SW480 (cell line): ENCODE measurements at regions not wholly inside any gene's neighbourhood (a gene's known extent, or its start where the extent isn't known, plus 50 kb on each side); places are given as distances from the start of the nearest gene placed in this dataset.

Experiments used
- DNase-seq: peaks from one replicate; pipeline ENCODE4 v3.0.0-alpha.2; 2016; ENCODE audit warnings: low spot score

DNA sequence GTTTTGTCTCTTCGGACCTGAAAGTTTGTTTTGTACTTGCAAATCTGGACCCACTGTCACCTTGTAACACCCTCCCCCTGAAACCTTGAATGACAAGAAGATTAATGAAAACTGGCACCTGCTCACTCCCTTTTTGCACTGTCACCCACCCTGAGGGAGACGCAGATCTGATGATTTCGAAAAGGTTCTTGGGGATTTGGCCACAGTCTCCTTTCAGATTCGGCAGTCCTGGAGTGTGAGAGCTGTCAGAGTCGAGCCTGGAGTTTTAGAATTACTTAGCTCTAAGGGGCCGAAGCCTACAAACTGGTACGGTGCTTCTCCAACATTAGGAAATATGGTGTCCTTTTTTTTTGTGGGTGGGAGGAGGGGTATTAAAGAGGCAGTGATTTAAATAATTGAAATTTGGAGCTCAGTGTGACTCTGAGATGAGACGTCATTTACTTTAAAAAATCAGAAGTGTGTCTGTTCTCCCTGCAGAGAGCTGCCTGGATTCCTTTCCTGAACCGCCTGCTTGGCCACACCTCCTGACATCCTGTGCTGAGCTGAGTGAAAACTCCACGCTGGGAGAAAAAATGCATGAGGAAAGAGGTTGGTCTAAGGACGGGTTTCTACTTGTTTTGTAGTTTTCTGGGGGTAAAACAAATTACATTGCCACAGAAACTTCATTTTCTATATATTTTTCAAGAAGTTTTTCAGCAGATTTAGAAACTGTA, 447.0 kb upstream of the CDH4 start:
- DNase-seq: no peak

DNA sequence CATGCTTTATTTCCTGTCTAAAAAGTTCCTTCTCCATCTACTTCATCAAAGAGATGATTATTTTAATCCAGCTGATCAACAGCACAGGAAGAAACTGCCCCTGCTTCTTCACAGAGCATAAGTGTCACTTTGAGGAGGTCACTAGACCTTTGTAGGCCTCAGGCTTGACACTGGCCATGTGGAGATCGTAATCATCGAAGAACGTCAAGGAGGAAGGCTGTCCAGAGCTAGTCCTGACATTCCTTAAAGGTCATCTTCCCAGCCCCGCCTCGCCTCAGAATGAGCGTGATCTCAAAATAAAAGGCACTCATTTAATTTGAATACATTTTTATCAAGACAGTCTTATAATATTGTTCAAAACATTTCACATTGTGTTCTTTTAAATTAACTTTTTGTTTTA, 445.7 kb upstream of the CDH4 start:
- no peak for DNase-seq

DNA sequence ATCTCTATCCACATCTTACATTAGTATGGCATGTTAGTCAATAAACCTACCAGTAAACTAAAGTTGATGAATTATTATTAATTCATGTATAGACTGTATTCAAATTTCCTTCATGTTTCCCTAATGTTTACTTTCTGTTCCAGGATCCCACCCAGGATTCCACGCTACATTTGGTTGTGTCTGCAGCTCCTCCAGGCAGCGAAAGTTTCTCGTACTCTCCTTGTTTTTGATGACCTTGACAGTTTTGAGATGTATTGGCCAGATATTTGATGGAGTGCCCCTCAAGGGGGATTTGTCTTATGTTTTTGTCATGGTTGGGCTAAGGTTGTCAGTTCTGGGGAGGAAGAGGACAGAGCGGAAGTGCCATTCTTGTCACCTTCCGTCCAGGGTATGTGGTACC, 445.2 kb upstream of the CDH4 start:
- DNase-seq: no peak

DNA sequence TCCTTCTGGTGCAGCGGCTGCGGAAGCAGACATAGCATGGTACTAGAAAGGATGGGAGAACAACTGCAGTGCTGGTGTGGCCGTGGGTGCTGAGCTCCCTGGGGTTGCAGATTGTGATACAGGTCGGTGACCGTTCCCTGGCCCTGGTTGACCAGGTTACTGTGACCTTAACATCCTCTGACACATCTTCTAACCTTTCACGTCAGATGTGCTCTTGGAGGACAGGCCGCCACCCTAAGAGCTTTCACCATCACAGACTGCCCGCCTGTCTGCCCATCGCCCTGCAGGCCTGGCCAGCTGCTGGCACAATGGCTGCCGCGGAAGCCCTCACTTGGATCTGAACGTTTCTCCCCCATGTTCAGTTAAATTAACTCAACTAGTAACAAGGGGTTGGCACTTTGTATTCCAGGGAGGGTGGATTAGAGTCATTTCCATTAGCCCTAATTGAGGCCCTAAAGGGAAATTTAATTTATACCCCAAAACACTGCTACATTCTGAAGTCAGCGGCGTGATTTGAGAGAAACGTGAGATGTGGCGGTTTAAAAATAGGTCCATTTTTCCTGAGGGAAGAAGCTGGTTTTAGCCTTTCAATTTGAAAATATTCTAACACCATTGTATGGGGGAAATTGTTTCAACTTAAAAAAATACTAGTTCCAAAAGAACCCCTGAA, 443.9 kb upstream of the CDH4 start:
- DNase-seq: no peak

DNA sequence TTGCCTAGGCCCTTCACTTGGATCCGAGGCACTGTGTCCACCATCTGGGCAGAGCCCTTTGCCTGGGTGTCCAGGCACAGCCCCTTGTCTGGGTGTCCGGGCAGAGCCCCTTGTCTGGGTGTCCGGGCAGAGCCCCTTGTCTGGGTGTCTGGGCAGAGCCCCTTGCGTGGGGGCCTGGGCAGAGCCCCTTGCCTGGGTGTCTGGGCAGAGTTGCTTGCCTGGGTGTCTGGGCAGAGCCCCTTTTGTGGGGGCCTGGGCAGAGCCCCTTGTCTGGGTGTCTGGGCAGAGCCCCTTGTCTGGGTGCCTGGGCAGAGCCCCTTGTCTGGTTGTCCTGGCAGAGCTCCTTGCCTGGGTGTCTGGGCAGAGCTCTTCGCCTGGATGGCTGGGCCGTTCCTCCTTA, 443.4 kb upstream of the CDH4 start:
- DNase-seq: no peak

DNA sequence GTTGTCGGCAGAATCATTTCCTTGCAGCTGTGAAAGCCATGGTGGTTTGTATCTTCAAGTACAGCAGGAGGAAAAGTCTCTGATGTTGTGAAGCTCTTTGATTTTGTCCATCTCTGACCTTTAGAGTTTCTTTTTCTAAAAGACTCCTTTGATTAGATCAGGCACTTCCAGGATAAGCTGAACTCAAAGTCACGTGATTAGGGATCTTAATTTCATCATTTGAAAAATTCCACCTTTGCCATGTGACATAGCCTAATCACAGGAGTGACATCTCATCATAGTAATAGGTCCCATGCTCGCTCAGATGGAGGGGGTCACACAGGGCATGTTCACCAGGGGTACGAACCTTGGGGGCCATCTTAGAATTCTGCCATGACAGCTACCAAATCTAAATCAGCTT, 441.5 kb upstream of the CDH4 start:
- no peak for DNase-seq

DNA sequence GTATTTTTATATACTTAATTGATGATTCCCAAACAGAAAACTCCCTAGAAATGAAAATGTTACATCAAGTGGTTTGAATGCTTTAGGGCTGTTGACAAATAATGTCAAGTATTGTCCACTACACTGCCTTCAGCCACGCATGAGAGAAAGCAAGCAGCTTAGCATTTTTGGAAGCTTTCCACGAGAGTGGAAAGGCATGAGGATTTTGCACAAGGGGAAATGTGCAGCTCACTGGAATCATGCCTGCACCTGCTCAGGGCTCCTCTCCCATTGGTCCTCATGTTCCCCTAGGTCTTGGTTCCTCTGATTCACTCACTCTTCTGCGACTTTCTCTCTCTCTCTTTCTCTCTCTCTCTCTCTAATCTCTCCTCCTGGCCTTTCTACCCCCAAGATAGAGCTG, 439.5 kb upstream of the CDH4 start:
- no peak for DNase-seq

DNA sequence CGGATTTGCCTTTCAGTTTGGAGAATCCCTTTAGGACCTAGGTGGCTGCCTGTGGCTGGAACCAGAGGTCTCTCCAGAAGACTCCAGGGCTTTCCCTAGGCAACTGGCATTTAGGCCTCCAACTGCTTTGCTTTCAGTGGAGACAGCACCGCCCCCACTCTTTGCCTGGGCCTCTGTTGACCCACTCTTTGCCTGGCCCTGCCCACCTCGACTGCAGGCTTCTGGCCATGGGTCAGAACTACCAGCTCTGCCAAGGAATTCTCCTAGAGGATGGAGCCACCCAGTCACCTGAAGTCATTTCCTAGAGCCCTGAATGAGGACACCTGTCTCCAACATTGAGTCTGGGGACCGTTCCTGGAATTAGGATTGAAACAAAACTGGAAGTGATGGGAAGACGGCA, 439.0 kb upstream of the CDH4 start:
- no peak for DNase-seq

DNA sequence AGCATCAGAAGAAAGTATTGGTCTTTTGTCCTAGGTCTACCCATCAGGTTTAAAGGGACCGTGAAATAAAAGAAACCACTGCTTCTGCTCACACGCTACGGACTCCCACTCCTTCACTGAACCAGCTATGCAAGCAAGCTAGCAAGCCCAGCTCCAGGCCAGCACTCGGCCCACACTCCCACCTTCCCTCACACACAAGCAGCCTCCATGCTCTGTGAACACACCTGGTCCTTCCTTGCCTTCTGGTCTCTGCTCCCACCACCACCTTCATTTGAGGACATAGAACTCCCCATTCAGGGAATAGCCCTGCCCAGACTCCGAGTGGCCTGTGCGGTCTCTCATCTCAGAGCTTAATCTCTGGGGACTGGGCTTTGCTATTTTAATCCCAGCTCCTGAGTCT, 436.4 kb upstream of the CDH4 start:
- no peak for DNase-seq

DNA sequence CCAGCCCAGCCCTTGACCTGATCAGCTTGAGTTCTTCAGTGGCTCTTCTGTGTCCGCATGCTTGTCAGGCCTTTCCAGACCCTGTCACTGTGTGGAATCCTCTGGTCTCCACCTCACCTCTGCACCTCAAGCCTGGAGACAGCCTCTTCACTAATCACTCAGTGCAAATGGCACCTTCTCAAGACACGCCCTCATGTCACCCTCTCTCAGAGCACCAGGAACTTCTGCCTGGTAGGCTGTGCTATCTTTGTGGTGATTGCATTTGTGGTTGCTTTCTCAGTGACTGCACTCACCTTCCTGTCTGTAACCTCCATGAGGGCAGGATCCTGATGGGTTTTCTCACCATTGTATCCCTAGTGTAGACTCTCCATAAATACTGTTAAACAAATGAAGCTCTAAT, 435.2 kb upstream of the CDH4 start:
- no peak for DNase-seq

DNA sequence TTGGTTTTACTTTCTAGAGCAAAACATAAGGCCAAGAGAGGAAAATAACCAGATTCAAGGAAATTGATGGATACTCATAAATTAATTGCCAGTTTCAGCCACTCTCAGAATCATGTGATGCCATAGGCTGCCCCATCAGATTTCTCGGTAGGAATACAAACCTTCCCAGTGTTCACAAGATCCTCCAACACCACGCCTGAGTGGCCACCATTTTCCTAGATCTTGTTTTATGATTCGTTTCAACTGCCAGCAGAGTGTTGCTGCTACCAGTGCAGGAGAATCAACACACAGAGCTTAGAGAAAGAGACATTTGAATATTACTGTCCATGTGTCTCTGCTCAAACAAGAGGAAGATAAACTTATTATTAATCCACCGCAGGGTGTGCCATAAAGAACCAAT, 434.2 kb upstream of the CDH4 start:
- DNase-seq: no peak

DNA sequence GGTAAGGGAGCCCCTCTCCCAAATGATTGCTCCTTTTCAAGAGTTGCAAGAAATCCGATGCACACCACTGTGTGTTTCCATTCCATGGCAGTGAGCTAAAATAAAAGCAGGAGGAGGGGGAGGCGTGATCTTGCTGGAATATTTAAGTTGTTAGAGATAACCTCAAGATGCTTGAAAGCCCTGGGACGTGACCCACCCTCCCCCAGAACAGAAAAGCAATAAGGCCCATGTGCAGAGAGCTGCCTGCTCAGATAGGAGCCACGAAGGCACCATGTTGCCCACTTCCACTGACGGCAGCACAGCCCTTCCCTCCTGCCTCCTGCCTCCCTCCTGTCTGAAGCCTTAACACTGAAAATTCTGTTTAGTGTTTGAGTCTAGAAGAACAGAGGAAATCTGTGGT, 432.6 kb upstream of the CDH4 start:
- no peak for DNase-seq

DNA sequence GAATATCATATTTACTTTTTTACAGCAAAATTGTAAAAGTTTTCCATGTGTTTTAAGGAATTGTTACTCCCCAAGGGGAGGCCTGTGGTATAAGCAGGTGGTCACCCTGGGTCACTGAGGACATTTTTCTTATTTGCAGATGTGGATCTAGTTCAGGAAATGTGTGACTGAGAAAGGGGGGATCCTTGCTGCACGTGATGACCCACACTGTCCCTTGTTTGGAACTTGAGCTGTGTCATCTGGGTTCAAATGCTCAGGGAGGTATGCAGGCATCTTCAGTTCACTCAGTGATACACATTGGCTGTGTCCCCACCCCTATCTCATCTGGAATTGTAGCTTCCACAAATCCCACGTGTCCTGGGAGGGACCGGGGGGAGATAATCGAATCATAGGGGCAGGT, 431.9 kb upstream of the CDH4 start:
- DNase-seq: no peak

DNA sequence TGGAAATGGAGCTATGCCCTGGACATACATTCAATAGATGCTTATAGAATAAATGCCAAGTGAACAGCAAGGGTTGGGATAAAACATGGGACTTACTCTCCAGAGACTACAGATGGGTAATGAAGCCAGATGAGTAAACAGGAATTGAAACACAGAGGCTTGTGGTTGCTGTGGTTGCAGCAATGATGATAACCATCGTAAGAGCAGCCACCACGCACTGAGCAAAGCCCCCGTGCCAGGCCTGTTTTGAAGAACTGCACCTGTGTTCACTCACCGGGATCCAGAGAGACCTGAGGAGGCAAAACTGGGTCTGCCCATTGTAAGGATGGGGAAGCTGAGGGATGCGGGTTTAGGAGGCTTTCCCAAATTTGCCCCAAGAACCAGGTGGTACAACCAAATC, 431.1 kb upstream of the CDH4 start:
- DNase-seq: no peak

DNA sequence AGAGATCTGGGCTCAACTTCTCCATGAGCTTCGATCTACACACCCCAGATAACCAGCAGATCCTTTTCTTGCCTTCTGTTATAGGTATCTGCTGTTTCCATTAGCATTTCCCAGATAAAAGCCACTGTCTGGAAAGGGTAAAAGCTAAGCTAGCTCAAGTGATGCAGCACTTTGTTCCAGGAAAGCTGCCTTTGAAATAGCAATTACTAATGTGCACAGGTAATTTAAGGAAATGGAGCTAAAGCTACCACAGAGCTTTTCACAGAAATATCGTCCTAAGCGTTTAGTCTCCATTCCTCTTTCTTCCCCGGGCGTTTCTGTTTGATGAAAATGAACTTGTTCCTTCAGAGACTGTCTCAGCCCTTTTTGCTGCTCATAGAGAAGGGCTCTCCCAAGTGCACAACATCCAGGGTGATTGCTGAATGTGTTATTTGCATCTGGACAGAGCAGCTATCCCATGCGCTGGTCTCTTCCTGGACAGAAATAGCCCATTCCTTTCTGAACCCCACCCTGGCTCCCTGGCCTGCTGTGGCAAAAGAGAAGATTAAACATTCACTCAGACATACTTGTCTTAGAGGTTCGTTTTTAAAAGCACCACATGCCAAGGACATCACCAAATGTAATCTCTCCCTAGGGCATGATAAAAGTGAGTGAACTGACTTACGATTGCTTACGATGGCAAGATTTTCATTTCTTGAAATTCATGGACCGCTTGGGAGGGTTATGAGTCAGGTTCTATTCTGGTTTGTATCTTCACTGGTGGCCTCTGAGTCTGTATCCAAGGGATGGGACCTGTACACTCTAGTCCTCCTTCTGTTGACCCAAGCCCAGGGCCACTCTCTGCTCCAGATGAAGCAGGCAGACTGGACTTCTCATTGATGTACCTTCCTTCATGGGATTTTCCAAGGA, 429.1 kb upstream of the CDH4 start:
- no peak for DNase-seq

DNA sequence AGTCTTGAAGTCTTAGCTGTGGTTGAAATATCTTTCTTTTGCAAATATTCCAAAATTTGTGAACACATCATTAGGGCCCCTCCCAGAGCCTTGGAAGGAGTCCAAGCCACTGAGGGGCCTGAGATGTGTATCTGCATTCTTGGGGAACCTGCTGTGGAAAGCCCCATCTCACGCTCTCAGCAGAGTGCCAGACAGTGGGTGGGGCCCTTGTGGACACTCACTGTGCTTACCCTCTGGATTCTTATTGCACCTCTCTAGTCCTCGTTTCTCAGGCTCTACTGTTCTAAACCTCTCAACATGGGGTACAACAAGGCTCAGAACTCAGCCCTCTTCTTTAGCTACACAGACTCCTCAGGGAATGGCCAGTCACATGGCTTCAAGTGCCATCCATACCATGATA, 416.2 kb upstream of the CDH4 start:
- no peak for DNase-seq

DNA sequence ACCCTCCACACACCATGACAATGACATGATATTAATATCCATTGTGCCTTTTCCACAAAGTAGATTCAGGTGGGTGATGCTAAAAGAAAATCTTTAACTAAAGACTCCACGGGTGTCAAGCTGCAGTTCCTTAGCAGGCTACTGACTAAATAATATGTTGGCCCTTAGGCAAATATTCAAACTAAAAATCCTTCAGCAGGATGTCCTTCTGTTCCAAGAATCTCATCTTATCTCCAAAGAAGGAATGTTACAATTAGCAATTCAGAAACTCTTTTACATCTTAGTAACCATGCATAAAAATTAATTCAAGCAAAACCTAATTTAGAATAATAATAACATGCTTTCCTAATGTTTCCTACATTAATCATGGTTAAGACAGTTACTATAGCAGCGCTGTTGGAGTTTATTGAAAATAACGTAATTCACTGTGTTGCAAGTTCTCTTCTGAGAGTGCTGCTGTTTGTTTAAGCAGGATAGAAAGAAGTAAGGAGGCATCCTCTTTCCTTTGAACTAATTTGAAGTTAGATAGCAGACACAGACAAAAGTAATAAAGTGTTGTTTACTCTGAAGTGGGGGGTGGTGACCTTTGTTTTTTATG, 414.8 kb upstream of the CDH4 start:
- no peak for DNase-seq

DNA sequence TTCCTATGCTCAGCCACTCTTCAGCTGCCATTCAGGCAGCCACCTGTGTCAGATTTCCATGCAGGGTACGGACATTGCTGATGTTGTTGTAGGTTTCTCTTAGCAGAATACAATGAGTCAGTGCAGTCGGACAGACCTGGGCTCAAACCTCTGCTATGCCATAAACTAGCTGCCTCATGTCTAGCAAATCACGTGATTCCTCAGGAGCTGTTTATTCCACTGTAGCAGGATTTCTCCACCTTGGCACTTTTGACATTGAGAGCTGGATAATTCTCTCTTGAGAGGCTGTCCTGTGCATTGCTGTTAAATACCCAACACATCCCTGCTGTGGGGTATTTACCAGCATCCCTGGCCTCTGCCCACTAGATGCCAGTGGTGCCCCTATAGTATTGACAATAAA, 413.8 kb upstream of the CDH4 start:
- DNase-seq: no peak

DNA sequence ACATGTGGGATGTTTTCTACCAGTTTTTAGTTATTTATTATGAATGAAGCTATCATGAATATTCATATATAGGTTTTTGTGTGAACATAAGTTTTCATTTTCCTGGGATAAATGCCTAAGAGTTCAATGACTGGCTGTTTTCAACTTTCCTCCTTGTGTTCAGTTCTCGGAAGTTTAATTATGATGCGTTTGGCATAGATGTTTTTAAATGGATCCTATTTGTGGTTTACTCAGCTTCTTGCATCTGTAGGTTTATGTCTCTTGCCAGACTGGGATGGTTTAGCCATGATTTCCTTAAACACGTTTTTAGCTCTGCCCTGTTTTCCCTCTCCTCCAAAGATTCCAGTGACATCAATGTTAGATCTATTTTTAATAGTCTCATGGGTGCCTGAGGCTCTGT, 411.1 kb upstream of the CDH4 start:
- DNase-seq: no peak

DNA sequence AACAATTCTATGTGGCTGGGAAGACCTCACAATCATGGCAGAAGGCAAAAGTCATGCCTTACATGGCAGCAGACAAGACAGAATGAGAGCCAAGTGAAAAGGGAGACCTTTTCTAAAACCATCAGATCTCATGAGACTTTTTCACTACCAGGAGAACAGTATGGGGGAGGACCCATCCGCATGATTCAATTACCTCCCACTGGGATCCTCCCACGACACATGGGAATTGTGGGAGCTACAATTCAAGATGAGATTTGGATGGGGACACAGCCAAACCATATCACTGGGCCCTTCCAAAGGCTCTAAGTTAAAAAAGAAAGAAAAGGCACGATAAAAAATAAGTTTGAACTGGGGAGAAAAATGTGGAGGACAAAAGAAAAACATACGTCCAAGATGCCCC, 406.9 kb upstream of the CDH4 start:
- no peak for DNase-seq

DNA sequence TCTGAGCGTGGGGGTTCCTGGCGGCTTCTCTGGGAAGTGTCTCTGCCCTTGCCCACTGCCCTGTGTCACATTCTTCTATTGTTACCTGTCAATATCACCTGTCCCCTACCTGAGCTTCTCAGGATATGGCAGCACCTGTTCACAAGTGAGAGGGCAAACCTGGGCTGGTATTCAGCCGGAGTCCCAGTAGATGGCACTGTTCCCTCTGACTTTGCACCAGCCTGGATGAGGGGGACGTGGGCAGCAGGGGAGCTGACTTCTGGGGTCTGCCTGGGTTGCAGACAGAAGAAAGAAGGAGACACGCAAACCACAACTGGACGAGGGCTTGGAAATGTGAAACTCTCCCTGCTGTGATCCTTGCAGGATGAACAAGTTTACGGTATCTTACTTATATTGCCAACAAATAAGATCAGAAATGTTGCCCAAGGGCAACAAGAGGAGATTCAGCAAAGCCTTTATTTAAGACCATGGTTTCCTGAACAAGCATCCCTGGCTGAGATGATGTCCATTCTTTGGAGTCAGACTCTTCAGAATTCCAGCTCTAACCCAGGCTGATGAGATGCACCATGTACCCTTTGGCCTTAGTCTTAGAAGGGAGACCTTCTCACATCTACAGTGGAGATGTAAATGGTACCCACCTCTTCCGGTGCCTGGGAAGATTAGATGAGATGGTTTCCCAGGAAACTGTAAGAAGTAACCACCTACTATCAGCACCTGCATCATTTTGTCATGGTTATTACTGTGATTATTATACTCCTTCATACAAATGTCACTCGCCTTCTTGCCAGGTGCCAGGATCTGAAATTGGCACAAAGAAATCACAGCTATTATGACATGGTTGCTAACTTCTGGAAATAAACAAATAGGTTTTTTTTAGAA, 400.0 kb upstream of the CDH4 start:
- DNase-seq: peak; percentile 39

DNA sequence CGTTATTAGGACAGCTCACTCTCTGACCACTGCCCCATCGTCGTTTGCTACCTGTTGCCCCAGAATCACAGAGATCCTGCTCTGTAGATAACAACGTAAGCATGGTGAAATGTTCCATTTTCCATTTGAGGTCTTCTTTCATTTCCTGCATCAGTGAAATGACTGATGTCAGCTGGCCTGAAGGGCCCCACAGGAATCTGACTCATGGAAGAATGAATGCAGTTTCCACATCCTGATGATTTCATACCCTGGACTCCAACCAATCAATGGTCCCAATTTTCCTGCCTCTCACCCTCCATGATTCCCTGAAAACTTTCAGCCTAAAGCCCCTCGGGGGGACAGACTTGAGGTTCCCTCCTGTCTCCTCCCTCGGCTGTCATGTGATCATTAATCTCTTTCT, 394.4 kb upstream of the CDH4 start:
- no peak for DNase-seq
